GM18909 (cell line): ENCODE measurements at regions not wholly inside any gene's neighbourhood (a gene's known extent, or its start where the extent isn't known, plus 50 kb on each side); places are given as distances from the start of the nearest gene placed in this dataset.

Experiments used
- ATAC-seq: cut with Tn5 transposase; IDR thresholded peaks from one replicate; pipeline ENCODE4 v1.9.1; 2021; ENCODE audit warnings: mild to moderate bottlenecking; ENCODE audit not compliant: unreplicated experiment, poor library complexity

DNA sequence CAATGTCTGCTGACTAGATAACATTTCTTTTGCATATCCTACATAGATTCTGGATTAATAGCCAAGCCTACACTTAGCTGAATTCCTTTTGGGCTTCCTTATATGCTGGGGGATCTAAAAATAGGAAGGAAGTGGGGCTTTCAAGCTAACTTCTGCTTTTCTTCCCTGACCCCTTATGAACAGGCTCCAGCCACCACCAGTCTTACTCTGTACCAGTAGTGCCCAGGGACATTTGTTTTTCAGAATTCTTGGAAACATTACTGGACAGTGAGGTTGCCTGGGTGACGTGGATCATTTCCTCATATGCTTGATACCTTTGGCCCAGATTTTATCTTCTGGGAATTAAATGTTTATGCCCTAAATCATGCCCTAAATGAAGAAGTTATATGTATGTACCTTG lies 55.9 kb upstream of the SRRM4 start:
- no peak for ATAC-seq

DNA sequence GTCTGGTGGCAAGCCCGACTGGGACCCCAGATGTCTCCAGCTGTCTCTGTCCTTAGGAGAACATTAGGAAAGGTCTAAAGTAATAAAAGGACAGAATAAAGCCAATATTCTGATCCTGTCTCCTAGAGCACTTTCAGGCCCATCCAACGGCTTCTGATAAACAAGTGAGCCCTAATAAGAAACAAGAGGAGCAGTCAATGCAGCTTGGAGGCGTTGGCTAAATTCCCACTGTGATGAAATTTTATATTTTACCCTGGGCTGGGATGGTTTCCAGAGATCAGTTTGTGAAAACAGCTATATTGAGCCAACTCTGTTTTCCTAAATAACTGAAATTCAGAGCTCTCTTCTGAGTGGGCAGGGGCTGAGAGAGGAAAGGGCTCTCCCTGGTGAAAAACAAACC lies 55.5 kb upstream of the SRRM4 start:
- no peak for ATAC-seq
